ENCODE measurements at regions not wholly inside any gene's neighbourhood (a gene's known extent, or its start where the extent isn't known, plus 50 kb on each side); places are given as distances from the start of the nearest gene placed in this dataset.
"Not testable (repeated sequence)": the region's sequence is repeated elsewhere in the genome, so short reads cannot be mapped to it uniquely, and the experiment has no call there.

- no peaks in the 10 kb centered on the region for H3K36me3 ChIP-seq (ENCODE audit: control insufficient read depth in 2 of 3, insufficient read depth in 3 of 3, low read length in 3 of 3)
- DNase-seq (no peak), FAIRE-seq (no peak)
- no peaks in the 10 kb centered on the region for H3K4me1 ChIP-seq (ENCODE audit: control insufficient read depth in 2 of 3, insufficient read depth in 2 of 3, low read depth in 1 of 3, low read length in 3 of 3)
- no peak overlapping the region for H3K4me3 ChIP-seq (ENCODE audit: low read length in 3 of 3)
- H3K27ac ChIP-seq (ENCODE audit: low read depth in 2 of 2, low read length in 2 of 2) = no peak overlapping the region
- intact Hi-C loops (cut with DNase I) = no loop called here
- H3K9me3 ChIP-seq (ENCODE audit: control insufficient read depth in 2 of 3, insufficient read depth in 1 of 3, low read length in 3 of 3) = no peaks in the 10 kb centered on the region
- no peak overlapping the region for H3K9ac ChIP-seq (ENCODE audit: low read length in 3 of 3)
- no peaks in the 10 kb centered on the region for H3K27me3 ChIP-seq (ENCODE audit: control insufficient read depth, insufficient read depth, low read length)
- TF ChIP-seq CTCF (IDR thresholded peaks at IDR 0.05; ENCODE audit: borderline replicate concordance, extremely low read depth, insufficient read depth) = no peak
These were observed 238.0 kb downstream of the MEX3B start for GRCh38 chr15:81807806-81808205.

DNA sequence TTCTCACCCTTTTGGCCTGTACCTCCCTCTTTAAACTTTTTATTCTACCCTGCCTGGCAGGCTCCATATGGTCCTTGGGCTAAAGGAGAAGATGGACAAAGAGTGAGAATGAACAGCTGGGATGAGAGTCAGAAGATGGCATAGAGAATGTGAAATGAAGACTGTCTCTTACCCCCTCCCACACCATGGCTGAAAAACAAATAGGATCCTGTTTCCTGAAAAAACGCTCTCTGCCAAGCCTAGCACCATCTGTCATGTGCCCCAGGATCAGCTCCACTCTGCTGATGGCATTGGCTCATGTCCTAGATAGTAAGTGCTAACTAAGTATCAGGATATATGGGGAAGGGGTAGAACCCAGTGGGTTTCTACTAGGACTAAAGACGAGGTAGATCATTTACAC lies 238.6 kb downstream of the MEX3B start:
- no peak overlapping the region for H3K9ac ChIP-seq (ENCODE audit: low read length in 3 of 3)
- intact Hi-C loops (cut with DNase I) = no loop called here
- no peaks in the 10 kb centered on the region for H3K4me1 ChIP-seq (ENCODE audit: control insufficient read depth in 2 of 3, insufficient read depth in 2 of 3, low read depth in 1 of 3, low read length in 3 of 3)
- FAIRE-seq = no peak
- no peak for TF ChIP-seq CTCF (IDR thresholded peaks at IDR 0.05; ENCODE audit: borderline replicate concordance, extremely low read depth, insufficient read depth)
- H3K27ac ChIP-seq (ENCODE audit: low read depth in 2 of 2, low read length in 2 of 2) = no peak overlapping the region
- no peak overlapping the region for H3K4me3 ChIP-seq (ENCODE audit: low read length in 3 of 3)
- no peaks in the 10 kb centered on the region for H3K27me3 ChIP-seq (ENCODE audit: control insufficient read depth, insufficient read depth, low read length)
- no peak for DNase-seq
- no peaks in the 10 kb centered on the region for H3K36me3 ChIP-seq (ENCODE audit: control insufficient read depth in 2 of 3, insufficient read depth in 3 of 3, low read length in 3 of 3)
- no peaks in the 10 kb centered on the region for H3K9me3 ChIP-seq (ENCODE audit: control insufficient read depth in 2 of 3, insufficient read depth in 1 of 3, low read length in 3 of 3)

DNA sequence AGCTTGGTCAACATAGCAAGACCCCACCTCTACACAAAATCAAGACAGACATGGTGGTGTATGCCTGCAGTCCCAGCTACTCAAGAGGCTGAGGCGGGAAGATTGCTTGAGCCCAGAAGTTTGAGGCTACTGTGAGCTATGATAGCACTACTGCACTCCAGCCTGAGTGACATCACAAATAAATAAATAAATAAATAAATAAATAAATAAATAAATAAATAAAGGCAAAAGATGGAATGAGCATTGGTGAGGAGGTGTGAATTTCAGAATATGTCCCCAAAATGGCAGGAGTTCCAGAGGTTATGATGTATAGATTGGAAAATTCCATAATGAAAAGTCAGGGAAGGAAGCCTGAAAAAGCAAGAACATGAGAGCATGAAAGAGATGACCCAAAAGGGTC lies 249.9 kb downstream of the MEX3B start:
- no peak for DNase-seq
- Histone ChIP-seq H3K4me1 (ENCODE audit: control insufficient read depth in 2 of 3, insufficient read depth in 2 of 3, low read depth in 1 of 3, low read length in 3 of 3) (no peaks in the 10 kb centered on the region), H3K27me3 (ENCODE audit: control insufficient read depth, insufficient read depth, low read length) (no peaks in the 10 kb centered on the region), H3K9me3 (ENCODE audit: control insufficient read depth in 2 of 3, insufficient read depth in 1 of 3, low read length in 3 of 3) (no peaks in the 10 kb centered on the region), H3K36me3 (ENCODE audit: control insufficient read depth in 2 of 3, insufficient read depth in 3 of 3, low read length in 3 of 3) (no peaks in the 10 kb centered on the region), H3K9ac (ENCODE audit: low read length in 3 of 3) (no peak overlapping the region), H3K27ac (ENCODE audit: low read depth in 2 of 2, low read length in 2 of 2) (no peak overlapping the region), H3K4me3 (ENCODE audit: low read length in 3 of 3) (no peak overlapping the region)
- FAIRE-seq = no peak
- intact Hi-C loops (cut with DNase I) = no loop called here
- TF ChIP-seq CTCF (IDR thresholded peaks at IDR 0.05; ENCODE audit: borderline replicate concordance, extremely low read depth, insufficient read depth) = no peak

DNA sequence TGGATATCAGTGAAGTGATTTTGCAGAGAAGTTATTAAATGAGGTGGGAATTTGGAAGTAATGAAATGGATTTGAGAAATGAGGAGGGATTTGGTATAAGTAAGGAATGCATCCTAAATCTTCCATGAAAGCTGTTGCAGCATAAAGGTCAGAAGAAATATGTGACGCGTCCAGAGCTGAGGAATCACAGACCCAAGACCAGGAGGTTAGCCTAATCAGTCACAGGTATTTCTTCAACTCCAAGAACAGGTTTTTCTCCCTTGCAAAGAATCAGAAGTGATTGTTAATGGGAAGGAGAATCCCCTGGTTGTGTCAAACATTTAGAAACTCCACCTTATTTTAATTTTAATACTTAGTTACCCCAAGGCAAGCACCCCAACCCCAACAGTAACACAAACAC lies 253.2 kb downstream of the MEX3B start:
- intact Hi-C loops (cut with DNase I) = no loop called here
- no peak for FAIRE-seq
- TF ChIP-seq CTCF (IDR thresholded peaks at IDR 0.05; ENCODE audit: borderline replicate concordance, extremely low read depth, insufficient read depth) = no peak
- Histone ChIP-seq H3K4me1 (ENCODE audit: control insufficient read depth in 2 of 3, insufficient read depth in 2 of 3, low read depth in 1 of 3, low read length in 3 of 3) (no peaks in the 10 kb centered on the region), H3K9me3 (ENCODE audit: control insufficient read depth in 2 of 3, insufficient read depth in 1 of 3, low read length in 3 of 3) (no peaks in the 10 kb centered on the region), H3K36me3 (ENCODE audit: control insufficient read depth in 2 of 3, insufficient read depth in 3 of 3, low read length in 3 of 3) (no peaks in the 10 kb centered on the region), H3K27ac (ENCODE audit: low read depth in 2 of 2, low read length in 2 of 2) (no peak overlapping the region), H3K4me3 (ENCODE audit: low read length in 3 of 3) (no peak overlapping the region), H3K9ac (ENCODE audit: low read length in 3 of 3) (no peak overlapping the region), H3K27me3 (ENCODE audit: control insufficient read depth, insufficient read depth, low read length) (no peaks in the 10 kb centered on the region)
- DNase-seq = no peak

- intact Hi-C loops (cut with DNase I); H3K27ac ChIP-seq (ENCODE audit: low read depth in 2 of 2, low read length in 2 of 2); H3K9me3 ChIP-seq (ENCODE audit: control insufficient read depth in 2 of 3, insufficient read depth in 1 of 3, low read length in 3 of 3); H3K4me1 ChIP-seq (ENCODE audit: control insufficient read depth in 2 of 3, insufficient read depth in 2 of 3, low read depth in 1 of 3, low read length in 3 of 3); H3K27me3 ChIP-seq (ENCODE audit: control insufficient read depth, insufficient read depth, low read length); DNase-seq; H3K36me3 ChIP-seq (ENCODE audit: control insufficient read depth in 2 of 3, insufficient read depth in 3 of 3, low read length in 3 of 3); FAIRE-seq; H3K4me3 ChIP-seq (ENCODE audit: low read length in 3 of 3); H3K9ac ChIP-seq (ENCODE audit: low read length in 3 of 3): not testable (repeated sequence)
These were observed 254.5 kb downstream of the MEX3B start for GRCh38 chr15:81791322-81791721.

Measured in kidney (tissue), 13 donors.